ENCODE measurements at regions not wholly inside any gene's neighbourhood (a gene's known extent, or its start where the extent isn't known, plus 50 kb on each side); places are given as distances from the start of the nearest gene placed in this dataset. TPM values are rescaled to one million over a fixed set of nuclear protein-coding genes. Genes with fewer than 3 reads are reported as not detected.
"Not testable (repeated sequence)": the region's sequence is repeated elsewhere in the genome, so short reads cannot be mapped to it uniquely, and the experiment has no call there.

DNA sequence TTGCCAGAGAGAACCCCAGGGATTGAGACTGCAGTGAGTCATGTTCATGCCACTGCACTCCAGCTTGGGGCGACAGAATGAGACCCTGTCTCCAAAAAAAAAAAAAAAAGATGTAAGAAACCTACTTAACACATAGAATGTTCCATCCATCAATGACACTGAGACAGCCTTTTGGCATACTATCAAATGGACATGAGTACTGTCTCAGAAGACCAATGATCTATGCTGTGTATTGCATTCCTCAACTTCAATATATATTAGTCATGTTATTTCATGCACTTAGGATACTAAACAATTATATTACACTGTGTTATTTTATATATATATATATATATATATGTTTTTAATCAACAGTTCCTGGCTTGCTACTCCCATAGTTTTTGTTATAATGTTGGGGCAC lies 57.1 kb upstream of the ANKH start:
- H3K36me3 ChIP-seq, result no peaks in the 10 kb centered on the region
- H3K4me1 ChIP-seq, result no peaks in the 10 kb centered on the region
- H3K4me3 ChIP-seq, result no peak overlapping the region
- no peaks in the 10 kb centered on the region for H3K9me3 ChIP-seq
- no peak overlapping the region for H3K27ac ChIP-seq
- no peaks in the 10 kb centered on the region for H3K27me3 ChIP-seq
- DNase-seq, result no peak
- TF ChIP-seq, protein P1, sequence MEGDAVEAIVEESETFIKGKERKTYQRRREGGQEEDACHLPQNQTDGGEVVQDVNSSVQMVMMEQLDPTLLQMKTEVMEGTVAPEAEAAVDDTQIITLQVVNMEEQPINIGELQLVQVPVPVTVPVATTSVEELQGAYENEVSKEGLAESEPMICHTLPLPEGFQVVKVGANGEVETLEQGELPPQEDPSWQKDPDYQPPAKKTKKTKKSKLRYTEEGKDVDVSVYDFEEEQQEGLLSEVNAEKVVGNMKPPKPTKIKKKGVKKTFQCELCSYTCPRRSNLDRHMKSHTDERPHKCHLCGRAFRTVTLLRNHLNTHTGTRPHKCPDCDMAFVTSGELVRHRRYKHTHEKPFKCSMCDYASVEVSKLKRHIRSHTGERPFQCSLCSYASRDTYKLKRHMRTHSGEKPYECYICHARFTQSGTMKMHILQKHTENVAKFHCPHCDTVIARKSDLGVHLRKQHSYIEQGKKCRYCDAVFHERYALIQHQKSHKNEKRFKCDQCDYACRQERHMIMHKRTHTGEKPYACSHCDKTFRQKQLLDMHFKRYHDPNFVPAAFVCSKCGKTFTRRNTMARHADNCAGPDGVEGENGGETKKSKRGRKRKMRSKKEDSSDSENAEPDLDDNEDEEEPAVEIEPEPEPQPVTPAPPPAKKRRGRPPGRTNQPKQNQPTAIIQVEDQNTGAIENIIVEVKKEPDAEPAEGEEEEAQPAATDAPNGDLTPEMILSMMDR (IDR thresholded peaks at IDR 0.05), result no peak
- no peak for TF ChIP-seq POLR2A (IDR thresholded peaks at IDR 0.05)
- intact Hi-C loops (cut with DNase I; ENCODE audit: low total_unique reads), result no loop called here

DNA sequence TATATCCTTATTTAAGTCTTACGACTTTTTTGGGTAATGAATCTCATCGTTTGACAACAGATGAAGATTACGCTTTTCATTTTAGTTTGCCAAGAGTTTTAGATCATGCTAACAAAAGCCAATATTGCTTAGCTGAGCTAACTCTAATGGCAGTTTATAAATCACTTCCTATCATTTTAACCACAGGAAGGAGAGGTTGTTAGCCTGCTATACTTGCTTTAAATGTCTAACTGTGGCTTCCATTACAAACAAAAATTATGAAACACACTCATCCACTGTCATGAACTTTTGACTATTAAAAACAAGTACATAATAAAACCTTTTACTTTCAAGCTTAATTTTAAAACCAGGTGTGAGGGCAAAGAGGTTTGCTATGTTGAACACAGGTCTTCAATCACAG lies 53.7 kb upstream of the ANKH start:
- TF ChIP-seq POLR2A (IDR thresholded peaks at IDR 0.05), result no peak
- TF ChIP-seq, protein P1 (IDR thresholded peaks at IDR 0.05), result no peak
- Histone ChIP-seq H3K27me3 (no peaks in the 10 kb centered on the region), H3K4me3 (no peak overlapping the region), H3K4me1 (no peaks in the 10 kb centered on the region), H3K27ac (no peak overlapping the region), H3K9me3 (no peaks in the 10 kb centered on the region), H3K36me3 (no peaks in the 10 kb centered on the region)
- no peak for DNase-seq
- intact Hi-C loops (cut with DNase I; ENCODE audit: low total_unique reads), result no loop called here

DNA sequence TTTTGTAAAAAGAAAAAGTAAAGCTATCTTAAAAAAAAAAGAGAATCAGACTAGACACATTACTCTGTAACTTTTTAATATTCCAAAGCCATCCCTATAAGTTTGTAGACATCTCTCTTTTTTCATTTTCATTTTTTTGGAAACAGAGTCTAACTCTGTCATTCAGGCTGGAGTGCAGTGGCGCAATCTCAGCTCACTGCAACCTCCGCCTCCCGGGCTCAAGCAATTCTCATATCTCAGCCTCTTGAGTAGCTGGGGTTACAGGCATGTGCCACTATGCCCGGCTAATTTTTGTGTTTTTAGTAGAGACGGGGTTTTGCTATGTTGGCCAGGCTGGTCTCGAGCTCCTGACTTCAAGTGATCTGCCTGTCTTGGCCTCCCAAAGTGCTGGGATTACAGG lies 51.4 kb upstream of the ANKH start:
- H3K36me3 ChIP-seq; intact Hi-C loops (cut with DNase I; ENCODE audit: low total_unique reads); H3K4me3 ChIP-seq; H3K4me1 ChIP-seq; H3K27me3 ChIP-seq; H3K27ac ChIP-seq; DNase-seq; H3K9me3 ChIP-seq: not testable (repeated sequence)

DNA sequence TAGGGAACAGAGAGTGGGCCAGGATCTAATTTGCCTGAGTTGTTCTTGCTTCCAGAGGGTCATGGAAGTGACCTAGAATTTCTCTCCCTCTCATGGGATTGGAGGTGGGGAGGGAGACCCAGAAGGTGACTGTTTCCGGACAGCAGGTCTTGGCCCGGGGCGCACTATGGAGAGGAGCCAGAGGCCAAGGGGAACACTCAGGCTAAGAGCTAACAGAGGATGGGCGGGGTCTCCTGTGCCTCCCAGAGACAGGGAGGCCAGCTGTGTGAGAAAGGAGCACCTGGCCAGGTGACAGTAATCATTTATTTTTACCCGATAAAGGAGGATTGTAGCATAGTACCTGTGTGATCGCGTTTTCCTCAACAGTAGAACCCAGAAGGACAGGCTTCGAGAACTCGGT lies 50.9 kb upstream of the ANKH start:
- no peak for DNase-seq
- Histone ChIP-seq H3K4me3 (no peak overlapping the region), H3K36me3 (no peaks in the 10 kb centered on the region), H3K9me3 (no peaks in the 10 kb centered on the region), H3K27me3 (no peaks in the 10 kb centered on the region), H3K4me1 (no peaks in the 10 kb centered on the region), H3K27ac (no peak overlapping the region)
- TF ChIP-seq, protein P1 (IDR thresholded peaks at IDR 0.05), result no peak
- no peak for TF ChIP-seq POLR2A (IDR thresholded peaks at IDR 0.05)
- intact Hi-C loops (cut with DNase I; ENCODE audit: low total_unique reads), result no loop called here

Small RNA genes in the stretch of these regions (small RNA-seq; reads per million reads assigned to genes)
- not detected for gene RF00096

All from uterus (tissue), 3 donors.